K562 (cell line): ENCODE measurements at regions not wholly inside any gene's neighbourhood (a gene's known extent, or its start where the extent isn't known, plus 50 kb on each side); places are given as distances from the start of the nearest gene placed in this dataset.

Experiments used
- ATAC-seq: fragments of 200-7000 bp; cut with Tn5 transposase; 3 replicates; pipeline ENCODE4 v1.9.1; 2020; ENCODE audit warnings: moderate library complexity
- BruUV-seq: library from RNA; stranded (reverse); fragments of 400-500 nt; replicated peaks from 2 replicates; lab custom pipeline; 2021; lab: Mats Ljungman, UMichigan
- CTCF ChIA-PET: fragments of 300-600 bp; formaldehyde crosslinking; extraction: SDS; loops from one replicate; lab custom pipeline; 2021; ENCODE audit warnings: low intra/inter-chr PET ratio; lab: Yijun Ruan, JAX
- POLR2A ChIA-PET: fragments of 300-600, 350-650 bp; sonication (Branson Sonifier 250); formaldehyde crosslinking; extraction: SDS; loops from one replicate; lab custom pipeline; 2021; ENCODE audit warnings: antibody characterized with exemption, inconsistent platforms; lab: Yijun Ruan, JAX
- DNase-seq, 4 experiments: peaks; one replicate each; pipeline versions ENCODE4 v3.0.0 to v3.0.0-alpha.2; 2011 to 2018; ENCODE audit warnings: low spot score in 3 of 4, mixed read lengths in 3 of 4; ENCODE audit errors: extremely low read depth in 1 of 4
- FAIRE-seq: peaks from 2 replicates; lab custom pipeline; 2011; peaks lifted over from hg19 to GRCh38; lab: Jason Lieb, UNC
- H2AFZ ChIP-seq: 2 replicates; pipeline ENCODE4 v1.6.0; 2011; ENCODE audit warnings: low read depth, low read length, control low read depth, inconsistent platforms
- H3K27ac ChIP-seq: fragments of 200-600 bp; 3 replicates; pipeline ENCODE4 v1.8.0; 2011; ENCODE audit warnings: low read depth, mild to moderate bottlenecking, control low read depth, inconsistent platforms, low read length, moderate library complexity, mixed read lengths; ENCODE audit errors: extremely low read depth
- H3K27me3 ChIP-seq, 2 experiments: fragments of 300-600 bp in 1 of 2; 2 replicates in 1 of 2; 3 replicates in 1 of 2; pipeline versions ENCODE4 v1.6.0 to v1.8.0; 2011; ENCODE audit warnings: inconsistent platforms in 2 of 2, low read length in 2 of 2, mild to moderate bottlenecking in 1 of 2, mixed read lengths in 1 of 2, moderate library complexity in 1 of 2; ENCODE audit not compliant: control insufficient read depth in 2 of 2, insufficient read depth in 2 of 2
- H3K36me3 ChIP-seq: fragments of 300-600 bp; 3 replicates; pipeline ENCODE4 v1.8.0; 2011; ENCODE audit warnings: mild to moderate bottlenecking, low read length, inconsistent platforms; ENCODE audit not compliant: control insufficient read depth, insufficient read depth
- H3K4me1 ChIP-seq, 2 experiments: fragments of 200-600 bp in 1 of 2; replicated peaks in 1 of 2; 2 replicates in 1 of 2; 3 replicates in 1 of 2; pipeline versions ENCODE4 v1.5.1 to v1.8.0; 2011; ENCODE audit warnings: inconsistent platforms in 2 of 2, low read length in 2 of 2, mild to moderate bottlenecking in 1 of 2, mixed read lengths in 1 of 2, moderate library complexity in 1 of 2; ENCODE audit not compliant: control insufficient read depth in 2 of 2, insufficient read depth in 2 of 2
- H3K4me2 ChIP-seq: 2 replicates; pipeline ENCODE4 v1.6.1; 2011; ENCODE audit warnings: low read length, control low read depth, inconsistent platforms, mixed read lengths; ENCODE audit not compliant: insufficient read depth
- H3K4me3 ChIP-seq: fragments of 200-600 bp; sonication (generic), shearing (Covaris generic); 2 replicates; pipeline ENCODE4 v1.5.1; 2016; ENCODE audit warnings: control low read depth, inconsistent platforms
- H3K79me2 ChIP-seq: fragments of 200-600 bp; 3 replicates; pipeline ENCODE4 v1.8.0; 2011; ENCODE audit warnings: low read length, inconsistent platforms; ENCODE audit not compliant: control insufficient read depth, insufficient read depth
- H3K9ac ChIP-seq, 2 experiments: 2 replicates each; pipeline versions ENCODE4 v1.6.0 to v1.6.1; 2011; ENCODE audit warnings: low read depth in 2 of 2, low read length in 2 of 2, control low read depth in 1 of 2, inconsistent platforms in 1 of 2, mild to moderate bottlenecking in 1 of 2, mixed read lengths in 1 of 2; ENCODE audit not compliant: insufficient read depth in 1 of 2
- H3K9me1 ChIP-seq: one replicate; pipeline ENCODE4 v1.6.0; 2011; ENCODE audit warnings: inconsistent platforms, mild to moderate bottlenecking, low read length, moderate library complexity; ENCODE audit not compliant: control insufficient read depth, insufficient read depth
- H3K9me3 ChIP-seq: replicated peaks from 2 replicates; pipeline ENCODE4 v1.5.1; 2011; ENCODE audit warnings: low read depth, low read length, inconsistent platforms; ENCODE audit not compliant: control insufficient read depth, insufficient read depth
- H4K20me1 ChIP-seq: replicated peaks from 2 replicates; pipeline ENCODE4 v1.6.1; 2011; ENCODE audit warnings: low read length, inconsistent platforms, mixed read lengths; ENCODE audit not compliant: control insufficient read depth, insufficient read depth
- EP300 ChIP-seq: IDR thresholded peaks from 2 replicates; pipeline ENCODE4 v1.6.1; 2012; ENCODE audit warnings: low read length, improper control_type of control experiment
- RFX1 ChIP-seq: fragments of 450-650 bp; IDR thresholded peaks from 2 replicates; pipeline ENCODE4 v1.6.1; 2016; ENCODE audit warnings: mild to moderate bottlenecking, moderate library complexity
- SPI1 ChIP-seq: IDR thresholded peaks from 2 replicates; pipeline ENCODE4 v1.6.1; 2011; ENCODE audit warnings: low read depth, low read length, control low read depth, borderline replicate concordance
- TAF9B ChIP-seq: fragments of 450-650 bp; IDR thresholded peaks from 2 replicates; pipeline ENCODE4 v1.6.1; 2018; ENCODE audit warnings: mild to moderate bottlenecking; ENCODE audit not compliant: partially characterized antibody
- TEAD4 ChIP-seq, 2 experiments: sonication (generic) in 1 of 2; formaldehyde crosslinking in 1 of 2; IDR thresholded peaks; 2 replicates each; pipeline versions ENCODE4 v1.6.1 to v1.8.0; 2012 to 2022; ENCODE audit warnings: borderline replicate concordance in 1 of 2, inconsistent platforms in 1 of 2, low read length in 1 of 2, mild to moderate bottlenecking in 1 of 2, missing genetic modification reagents in 1 of 2
- ZBTB5 ChIP-seq: fragments of 450-650 bp; IDR thresholded peaks from 2 replicates; pipeline ENCODE4 v1.6.1; 2017; ENCODE audit warnings: antibody characterized with exemption
- ZNF280B ChIP-seq: fragments of 250-450 bp; sonication (Bioruptor Pico); IDR thresholded peaks from 2 replicates; pipeline ENCODE4 v1.5.1; 2021; ENCODE audit warnings: mild to moderate bottlenecking
- ZNF507 ChIP-seq: conservative IDR thresholded peaks from 2 replicates; pipeline ENCODE4 v1.6.1; 2017; ENCODE audit warnings: missing genetic modification characterization, missing compliant biosample characterization
- WGBS: fragments of 100-300 bp; shearing (Covaris generic); methylation state at CpG from one replicate; pipeline ENCODE4 v1.1.6; 2016; ENCODE audit warnings: low coverage, mixed read lengths; ENCODE audit not compliant: insufficient coverage; ENCODE audit errors: missing lambda C conversion rate; 5-methylcytosine and 5-hydroxymethylcytosine counted together
- in situ Hi-C: fragments of 300-500 bp; cut with MboI; formaldehyde crosslinking; loops from 4 replicates; pipeline ENCODE4 v1.15.0; 2018; ENCODE audit warnings: inconsistent platforms, mixed read lengths
- intact Hi-C: fragments of 100-400 bp; cut with micrococcal nuclease; formaldehyde crosslinking; loops from 2 replicates; pipeline ENCODE4 v1.14.2; 2022

- Histone ChIP-seq H3K27ac (no peak overlapping the region), H3K9me3 (no peaks in the 10 kb centered on the region), H4K20me1 (no peaks in the 10 kb centered on the region; the same call in 1 of the 2 replicates), H3K36me3 (peaks cover 9% of the 10 kb centered on the region; the same call in 1 of the 3 replicates), H3K9ac (0 out of 4 replicates have a peak overlapping the region, but pooled peaks of 1 of the 2 experiments have one; percentile 5), H3K4me2 (no peak overlapping the region), H3K4me3 (no peak overlapping the region), H3K9me1 (no peaks in the 10 kb centered on the region), H3K4me1 (peaks cover 0 to 51% of the 10 kb centered on the region in 2 experiments; a peak in 2 of 5 replicates), H3K79me2 (peaks cover 2% of the 10 kb centered on the region; the same call in 1 of the 3 replicates), H3K27me3 (no peaks in the 10 kb centered on the region), H2AFZ (no peak overlapping the region)
- ATAC-seq: no peak
- intact Hi-C loops: no loop called here
- no peak for DNase-seq
- no TSS peak for BruUV-seq
- FAIRE-seq: peak; percentile 70
- ChIA-PET POLR2A (interaction anchor here (0.7 kb wide), 1 partner anchor 13 kb away, joined by 5 read pairs; no protein-coding TSS in a partner anchor), CTCF (no interaction called here)
- WGBS: 74% methylated on average over 12 of the region's 12 CpGs
- no peak for TF ChIP-seq ZNF507 (tag)
- 0 out of 2 replicates have a peak, but pooled peaks have one; percentile 13 for TF ChIP-seq SPI1
- no peak for TF ChIP-seq TEAD4 (IDR thresholded peaks at IDR 0.05; ENCODE audit: low read length)
- TF ChIP-seq TEAD4 (CRISPR knock-in tag; IDR thresholded peaks at IDR 0.05; ENCODE audit: borderline replicate concordance): no peak
- TF ChIP-seq TAF9B: no peak
- TF ChIP-seq ZBTB5: no peak
- TF ChIP-seq RFX1: no peak
- no peak for TF ChIP-seq ZNF280B (CRISPR knock-in tag)
- no peak for TF ChIP-seq EP300
- in situ Hi-C loops: no loop called here
Observed at GRCh38 chr16:85500220-85500619, 112.9 kb upstream of the GSE1 start.
